ENCODE measurements at regions not wholly inside any gene's neighbourhood (a gene's known extent, or its start where the extent isn't known, plus 50 kb on each side); places are given as distances from the start of the nearest gene placed in this dataset.

- no peak for TF ChIP-seq CTCF (conservative IDR thresholded peaks at IDR 0.05; ENCODE audit: low read depth, low read length)
- TF ChIP-seq EZH2 (IDR thresholded peaks at IDR 0.05; ENCODE audit: borderline replicate concordance, low read depth, low read length, poor library complexity, severe bottlenecking) = no peak
These were observed 334.0 kb upstream of the MEX3C start for GRCh38 chr18:51531501-51531900.

Data from A673 (cell line).